GM12878 (cell line): ENCODE measurements at regions not wholly inside any gene's neighbourhood (a gene's known extent, or its start where the extent isn't known, plus 50 kb on each side); places are given as distances from the start of the nearest gene placed in this dataset.
"Not testable (repeated sequence)": the region's sequence is repeated elsewhere in the genome, so short reads cannot be mapped to it uniquely, and the experiment has no call there.

Experiments
- ATAC-seq: fragments of 200-7000 bp; cut with Tn5 transposase; 3 replicates; pipeline ENCODE4 v1.9.1; 2020; ENCODE audit warnings: mild to moderate bottlenecking, moderate library complexity
- BruUV-seq: library from RNA; stranded (reverse); fragments of 400-500 nt; replicated peaks from 2 replicates; lab custom pipeline; 2021; lab: Mats Ljungman, UMichigan
- CTCF ChIA-PET: fragments of 300-600 bp; sonication (Branson Sonifier 250); formaldehyde crosslinking; extraction: SDS; loops from one replicate; lab custom pipeline; 2021; ENCODE audit warnings: inconsistent platforms; lab: Yijun Ruan, JAX
- POLR2A ChIA-PET: fragments of 350-600 bp; formaldehyde crosslinking; extraction: SDS; loops from one replicate; lab custom pipeline; 2021; ENCODE audit warnings: inconsistent platforms; lab: Charles Lee
- RAD21 ChIA-PET: fragments of 300-600 bp; sonication (Branson Sonifier 250); formaldehyde crosslinking; loops from one replicate; lab custom pipeline; 2023; ENCODE audit warnings: antibody characterized with exemption; ENCODE audit not compliant: unreplicated experiment; lab: Charles Lee
- SMC1A ChIA-PET: fragments of 300-600 bp; sonication (Branson Sonifier 250); formaldehyde crosslinking; loops from one replicate; lab custom pipeline; 2023; ENCODE audit not compliant: unreplicated experiment, uncharacterized antibody; lab: Charles Lee
- DNase-seq: peaks from one replicate; pipeline ENCODE4 v3.0.0-alpha.2; 2011; ENCODE audit warnings: low read depth, low spot score
- FAIRE-seq: peaks from 3 replicates; lab custom pipeline; 2011; peaks lifted over from hg19 to GRCh38; lab: Jason Lieb, UNC
- H2AFZ ChIP-seq: 2 replicates; pipeline ENCODE4 v1.6.0; 2011; ENCODE audit warnings: low read depth, low read length, control low read depth; ENCODE audit not compliant: control insufficient read depth
- H3K27ac ChIP-seq: 2 replicates; pipeline ENCODE4 v1.5.1; 2011; ENCODE audit warnings: control low read depth; ENCODE audit not compliant: control insufficient read depth, insufficient read depth
- H3K27me3 ChIP-seq, 2 experiments: replicated peaks in 1 of 2; 2 replicates each; pipeline versions ENCODE4 v1.6.0 to v1.6.1; 2011; ENCODE audit warnings: low read length in 1 of 2; ENCODE audit not compliant: control insufficient read depth in 2 of 2, insufficient read depth in 2 of 2
- H3K36me3 ChIP-seq, 2 experiments: 2 replicates each; pipeline ENCODE4 v1.5.1; 2011; ENCODE audit warnings: low read length in 1 of 2; ENCODE audit not compliant: control insufficient read depth in 2 of 2, insufficient read depth in 2 of 2
- H3K4me1 ChIP-seq: 2 replicates; pipeline ENCODE4 v1.6.1; 2011; ENCODE audit warnings: mild to moderate bottlenecking, low read length, moderate library complexity, mixed read lengths; ENCODE audit not compliant: control insufficient read depth, insufficient read depth
- H3K4me2 ChIP-seq: 2 replicates; pipeline ENCODE4 v1.6.0; 2011; ENCODE audit warnings: control low read depth; ENCODE audit not compliant: control insufficient read depth, insufficient read depth
- H3K4me3 ChIP-seq: fragments of 200-600 bp; sonication (generic); 2 replicates; pipeline ENCODE4 v1.5.1; 2016
- H3K79me2 ChIP-seq: 2 replicates; pipeline ENCODE4 v1.6.0; 2011; ENCODE audit warnings: low read length; ENCODE audit not compliant: control insufficient read depth, insufficient read depth
- H3K9ac ChIP-seq: 2 replicates; pipeline ENCODE4 v1.8.0; 2011; ENCODE audit warnings: low read length, control low read depth, mixed read lengths; ENCODE audit not compliant: control insufficient read depth, insufficient read depth
- H3K9me3 ChIP-seq: replicated peaks from 3 replicates; pipeline ENCODE4 v1.5.1; 2011; ENCODE audit warnings: mild to moderate bottlenecking, low read length; ENCODE audit not compliant: control insufficient read depth, insufficient read depth
- H4K20me1 ChIP-seq: 2 replicates; pipeline ENCODE4 v1.6.0; 2011; ENCODE audit not compliant: control insufficient read depth, insufficient read depth
- BRCA1 ChIP-seq: IDR thresholded peaks from 2 replicates; pipeline ENCODE4 v1.6.1; 2011; ENCODE audit warnings: low read depth, low read length, improper control_type of control experiment
- CHD2 ChIP-seq: IDR thresholded peaks from 2 replicates; pipeline ENCODE4 v1.6.1; 2011; ENCODE audit warnings: low read depth, low read length, improper control_type of control experiment, borderline replicate concordance
- CREB1 ChIP-seq: IDR thresholded peaks from 2 replicates; pipeline ENCODE4 v1.6.1; 2012; ENCODE audit warnings: low read depth, mild to moderate bottlenecking, inconsistent platforms
- EGR1 ChIP-seq, 2 experiments: IDR thresholded peaks; 1 replicate in 1 of 2; 2 replicates in 1 of 2; pipeline ENCODE4 v1.6.1; 2011 to 2012; ENCODE audit warnings: low read depth in 2 of 2, low read length in 2 of 2, borderline replicate concordance in 1 of 2, mild to moderate bottlenecking in 1 of 2, moderate library complexity in 1 of 2
- IRF3 ChIP-seq: fragments of 450-650 bp; IDR thresholded peaks from 2 replicates; pipeline ENCODE4 v1.6.1; 2014; ENCODE audit warnings: mild to moderate bottlenecking
- JUNB ChIP-seq: IDR thresholded peaks from 2 replicates; pipeline ENCODE4 v1.6.1; 2016; ENCODE audit warnings: antibody characterized with exemption, mild to moderate bottlenecking
- KDM1A ChIP-seq: fragments of 200-600 bp; sonication (generic); IDR thresholded peaks from 2 replicates; pipeline ENCODE4 v1.6.1; 2016; ENCODE audit warnings: borderline replicate concordance
- MEF2B ChIP-seq: fragments of 450-650 bp; IDR thresholded peaks from 2 replicates; pipeline ENCODE4 v1.6.1; 2018; ENCODE audit warnings: mild to moderate bottlenecking, moderate library complexity; ENCODE audit not compliant: partially characterized antibody, poor library complexity, severe bottlenecking
- NR2C1 ChIP-seq: fragments of 450-650 bp; IDR thresholded peaks from 2 replicates; pipeline ENCODE4 v1.6.1; 2017; ENCODE audit warnings: antibody characterized with exemption, mild to moderate bottlenecking, moderate library complexity
- POLR2AphosphoS2 ChIP-seq: IDR thresholded peaks from 2 replicates; pipeline ENCODE4 v1.6.1; 2011; ENCODE audit warnings: low read depth, mild to moderate bottlenecking, low read length, improper control_type of control experiment, moderate library complexity
- RCOR1 ChIP-seq: conservative IDR thresholded peaks from 2 replicates; pipeline ENCODE4 v1.6.1; 2012; ENCODE audit warnings: low read depth, low read length, improper control_type of control experiment
- SIX5 ChIP-seq: IDR thresholded peaks from 2 replicates; pipeline ENCODE4 v1.6.1; 2011; ENCODE audit warnings: mild to moderate bottlenecking, low read depth, low read length, moderate library complexity; ENCODE audit not compliant: severe bottlenecking
- WGBS: methylation state at CpG from one replicate; pipeline ENCODE4 v1.1.6; 2016; ENCODE audit warnings: low lambda C conversion rate; ENCODE audit not compliant: insufficient replicate concordance, insufficient coverage; ENCODE audit errors: missing lambda C conversion rate; 5-methylcytosine and 5-hydroxymethylcytosine counted together
- in situ Hi-C: fragments of 300-500 bp; cut with MboI; formaldehyde crosslinking; loops from 9 replicates; pipeline ENCODE4 v1.14.3; 2018; ENCODE audit warnings: mixed read lengths
- intact Hi-C: fragments of 100-400 bp; cut with micrococcal nuclease; formaldehyde crosslinking; loops from one replicate; pipeline ENCODE4 v1.14.2; 2022; ENCODE audit not compliant: unreplicated experiment
- TF ChIP-seq, protein P1 (sequence below): IDR thresholded peaks from 2 replicates; pipeline ENCODE4 v1.6.1; 2011; ENCODE audit warnings: borderline replicate concordance, low read depth, mild to moderate bottlenecking, moderate library complexity, mixed read lengths, low read length; ENCODE audit not compliant: insufficient read depth; ENCODE audit errors: extremely low read length

DNA sequence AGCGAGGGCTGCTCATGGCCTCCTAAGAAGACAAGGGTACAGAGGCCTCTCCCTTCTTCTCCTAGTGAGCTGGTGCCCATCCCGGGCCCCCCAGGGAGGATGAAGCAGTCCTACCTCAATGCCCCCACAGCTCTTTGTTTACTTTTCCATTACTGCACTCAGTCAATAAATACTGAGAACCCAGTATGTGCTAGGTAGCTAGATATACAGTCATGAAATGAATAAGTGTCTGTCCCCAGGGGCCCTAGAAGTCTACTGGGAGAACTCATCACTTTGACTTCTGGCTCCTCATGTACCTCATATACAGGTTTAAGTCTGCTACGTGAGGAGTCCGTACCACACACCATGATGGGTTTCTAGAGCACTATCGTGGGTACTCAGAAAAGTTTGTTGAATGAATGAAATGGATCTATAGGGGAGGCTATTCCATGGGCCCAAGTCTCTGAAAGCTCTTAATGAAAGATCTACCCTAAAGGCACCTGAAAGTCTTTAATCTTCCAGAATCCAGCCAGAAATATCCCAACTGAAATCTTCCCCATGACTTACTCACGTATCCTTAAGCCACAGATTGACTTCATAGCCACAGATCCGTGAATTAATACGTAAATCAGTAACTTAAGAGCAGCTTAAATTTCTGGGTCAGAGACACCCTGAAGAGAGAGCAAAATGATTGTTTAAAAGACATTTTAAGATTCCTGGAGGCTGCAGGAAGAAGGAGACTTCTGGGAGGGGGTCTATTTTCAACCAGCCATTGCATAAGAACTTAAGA is 51.6 kb upstream of the POMP start (continued):
- TF ChIP-seq NR2C1 (no peak), IRF3 (no peak), CREB1 (no peak), RCOR1 (no peak), EGR1 (IDR thresholded peaks at IDR 0.05; ENCODE audit: borderline replicate concordance in 1 of 2, low read depth in 2 of 2, low read length in 2 of 2) (no peak), BRCA1 (no peak), MEF2B (peak; percentile 97), SIX5 (no peak), CHD2 (no peak), JUNB (peak; percentile 56; the same call in 1 of the 2 replicates), POLR2AphosphoS2 (no peak)

GRCh38 chr13:28606466-28606865 is 52.5 kb upstream of the POMP start:
- Histone ChIP-seq H3K27ac (no peak overlapping the region), H3K9me3 (no peaks in the 10 kb centered on the region), H3K9ac (no peak overlapping the region), H3K27me3 (no peaks in the 10 kb centered on the region), H3K79me2 (no peaks in the 10 kb centered on the region), H4K20me1 (no peaks in the 10 kb centered on the region), H3K36me3 (no peaks in the 10 kb centered on the region), H3K4me1 (no peaks in the 10 kb centered on the region), H3K4me3 (no peak overlapping the region), H3K4me2 (no peak overlapping the region), H2AFZ (no peak overlapping the region)
- RAD21 ChIA-PET: interaction anchor here (1.0 to 1.5 kb wide), 4 partner anchors 21 to 52 kb away, joined by 3 to 6 read pairs (median 4); partner anchors contain the start of gene POMP
- no TSS peak for BruUV-seq
- FAIRE-seq: no peak
- SMC1A ChIA-PET: interaction anchor here (1.5 to 2.8 kb wide), 7 partner anchors 20 to 51 kb away, joined by 3 to 11 read pairs (median 4); no protein-coding TSS in a partner anchor
- in situ Hi-C loops (no loop called here), intact Hi-C loops (no loop called here)
- ATAC-seq: no peak
- WGBS: 75% methylated on average over 5 of the region's 5 CpGs
- CTCF ChIA-PET: interaction anchor here (1.6 kb wide), 1 partner anchor 30 kb away, joined by 6 read pairs; no protein-coding TSS in a partner anchor
- POLR2A ChIA-PET: interaction anchor here (0.8 to 1.1 kb wide), 2 partner anchors 10 to 25 kb away, joined by 3 read pairs; no protein-coding TSS in a partner anchor
- no peak for DNase-seq
- no peak for TF ChIP-seq BRCA1
- TF ChIP-seq, protein P1, sequence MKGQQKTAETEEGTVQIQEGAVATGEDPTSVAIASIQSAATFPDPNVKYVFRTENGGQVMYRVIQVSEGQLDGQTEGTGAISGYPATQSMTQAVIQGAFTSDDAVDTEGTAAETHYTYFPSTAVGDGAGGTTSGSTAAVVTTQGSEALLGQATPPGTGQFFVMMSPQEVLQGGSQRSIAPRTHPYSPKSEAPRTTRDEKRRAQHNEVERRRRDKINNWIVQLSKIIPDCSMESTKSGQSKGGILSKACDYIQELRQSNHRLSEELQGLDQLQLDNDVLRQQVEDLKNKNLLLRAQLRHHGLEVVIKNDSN: no peak
- TF ChIP-seq KDM1A: no peak
- TF ChIP-seq, all 136 proteins: peak for 0

DNA sequence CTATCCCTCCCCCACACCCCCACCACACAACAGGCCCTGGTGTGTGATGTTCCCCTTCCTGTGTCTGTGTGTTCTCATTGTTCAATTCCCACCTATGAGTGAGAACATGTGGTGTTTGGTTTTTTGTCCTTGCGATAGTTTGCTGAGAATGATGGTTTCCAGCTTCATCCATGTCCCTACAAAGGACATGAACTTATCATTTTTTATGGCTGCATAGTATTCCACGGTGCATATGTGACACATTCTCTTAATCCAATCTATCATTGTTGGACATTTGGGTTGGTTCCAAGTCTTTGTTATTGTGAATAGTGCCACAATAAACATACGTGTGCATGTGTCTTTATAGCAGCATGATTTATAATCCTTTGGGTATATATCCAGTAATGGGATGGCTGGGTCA is 53.8 kb upstream of the POMP start:
- RAD21 ChIA-PET, ATAC-seq, H3K4me2 ChIP-seq, H3K9me3 ChIP-seq, intact Hi-C loops, CTCF ChIA-PET, H3K9ac ChIP-seq, H3K27ac ChIP-seq, H3K36me3 ChIP-seq, DNase-seq, H3K4me1 ChIP-seq, H3K79me2 ChIP-seq, H2AFZ ChIP-seq, POLR2A ChIA-PET, BruUV-seq, in situ Hi-C loops, SMC1A ChIA-PET, H3K27me3 ChIP-seq, FAIRE-seq, H4K20me1 ChIP-seq, H3K4me3 ChIP-seq: not testable (repeated sequence)
- WGBS: 70% methylated on average over 3 of the region's 3 CpGs
